ENCODE measurements at regions not wholly inside any gene's neighbourhood (a gene's known extent, or its start where the extent isn't known, plus 50 kb on each side); places are given as distances from the start of the nearest gene placed in this dataset.
"Not testable (repeated sequence)": the region's sequence is repeated elsewhere in the genome, so short reads cannot be mapped to it uniquely, and the experiment has no call there.

DNA sequence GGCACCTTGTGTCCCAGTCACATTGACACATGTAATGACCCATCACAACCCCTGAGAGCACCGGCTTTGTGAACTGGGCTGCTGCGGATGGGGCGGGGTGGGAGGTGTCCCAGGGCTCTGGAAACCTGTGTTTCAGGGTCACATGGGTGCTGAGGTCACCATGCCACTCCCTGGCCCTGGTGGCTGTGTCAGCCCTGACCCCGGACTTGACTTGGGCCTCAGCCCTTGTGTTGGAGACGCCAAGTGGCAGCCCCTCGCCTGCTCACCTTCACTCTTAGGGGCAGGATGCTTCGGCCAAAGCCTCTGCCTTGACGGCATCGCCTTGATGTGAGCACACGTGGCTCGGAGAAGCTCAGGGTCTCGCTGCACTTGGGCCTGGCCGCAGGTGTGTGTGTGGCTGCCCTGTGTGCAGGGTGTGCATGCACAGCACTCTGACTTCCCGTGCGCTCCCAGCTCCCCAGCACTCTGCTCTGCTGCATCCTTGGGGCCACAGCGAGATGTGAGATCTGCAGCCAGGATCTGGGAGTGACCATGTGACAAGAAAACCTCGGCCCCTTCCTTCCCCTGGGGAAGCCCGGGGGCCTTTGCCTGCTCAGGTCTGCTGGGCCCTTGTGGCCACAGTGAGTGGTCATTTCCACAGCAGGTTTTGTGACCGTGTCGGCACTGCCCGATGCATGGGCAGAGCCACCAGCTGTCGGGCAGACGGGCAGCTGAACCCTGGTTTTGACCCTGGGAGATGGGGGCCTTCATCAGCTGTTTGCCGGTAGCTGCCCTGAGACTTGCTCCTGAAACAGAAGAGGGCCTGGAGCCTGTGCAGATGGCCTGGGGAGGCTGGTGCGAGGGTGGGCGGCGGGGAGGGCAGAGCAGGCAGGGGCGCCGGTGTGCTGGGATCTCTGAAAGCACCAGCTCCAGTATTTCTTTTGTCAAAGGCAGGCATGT, 167.4 kb downstream of the KIF26A start:
- peak in 1 of 5 donors; percentile 3 for DNase-seq

DNA sequence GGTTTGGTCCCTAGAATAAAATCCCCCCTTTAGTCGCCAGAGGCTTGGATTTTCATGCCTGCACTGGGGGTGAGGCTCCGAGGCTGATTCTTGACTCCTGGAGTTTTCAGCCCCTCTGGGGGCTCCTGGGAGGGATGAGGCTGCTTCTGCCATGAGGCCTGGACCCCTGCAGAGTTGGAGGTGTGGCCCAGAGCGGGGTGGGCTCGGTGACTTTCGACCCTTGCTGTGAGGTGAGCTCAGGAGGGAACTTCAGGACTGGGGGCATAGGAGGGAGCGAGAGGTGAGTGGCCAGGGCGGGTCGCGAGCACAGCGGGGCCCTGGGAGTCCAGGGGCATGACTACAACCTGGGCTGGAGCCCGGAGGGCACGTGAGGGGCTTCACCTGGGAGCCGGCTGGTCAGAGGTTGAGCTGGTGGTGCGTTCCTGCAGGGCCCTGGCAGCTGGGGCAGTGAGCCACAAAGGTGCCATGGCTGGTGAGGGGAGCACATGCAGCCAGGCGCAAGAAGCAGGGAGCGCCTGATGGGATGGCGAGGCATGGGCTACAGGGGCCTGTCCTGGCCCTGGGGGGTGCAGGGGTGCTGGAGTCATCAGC, 168.2 kb downstream of the KIF26A start:
- peak in 2 of 5 donors; percentile 3 to 4 for DNase-seq

DNA sequence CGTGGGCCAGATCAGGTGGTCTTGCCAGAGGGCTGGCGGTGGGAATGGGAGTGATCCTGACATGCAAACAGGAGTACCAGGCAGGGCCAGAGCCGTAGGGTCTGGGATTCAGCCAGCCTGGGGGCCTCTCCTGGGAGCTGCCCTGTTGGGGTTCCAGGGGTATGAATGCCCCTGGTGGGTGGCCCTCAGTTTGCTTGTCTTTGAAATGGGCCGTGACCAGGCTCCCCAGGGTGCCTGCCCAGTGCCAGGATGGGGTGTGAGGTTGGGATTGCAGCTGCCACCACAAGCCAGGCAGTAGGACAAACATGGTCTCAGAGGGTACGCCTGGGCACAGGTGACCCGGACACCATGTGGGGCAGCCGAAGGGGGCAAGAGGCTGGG, 168.8 kb downstream of the KIF26A start:
- DNase-seq: peak in 1 of 5 donors; percentile 0

GRCh38 chr14:104307627-104308401, 169.4 kb downstream of the KIF26A start:
- peak in 1 of 5 donors; percentile 2 for DNase-seq

DNA sequence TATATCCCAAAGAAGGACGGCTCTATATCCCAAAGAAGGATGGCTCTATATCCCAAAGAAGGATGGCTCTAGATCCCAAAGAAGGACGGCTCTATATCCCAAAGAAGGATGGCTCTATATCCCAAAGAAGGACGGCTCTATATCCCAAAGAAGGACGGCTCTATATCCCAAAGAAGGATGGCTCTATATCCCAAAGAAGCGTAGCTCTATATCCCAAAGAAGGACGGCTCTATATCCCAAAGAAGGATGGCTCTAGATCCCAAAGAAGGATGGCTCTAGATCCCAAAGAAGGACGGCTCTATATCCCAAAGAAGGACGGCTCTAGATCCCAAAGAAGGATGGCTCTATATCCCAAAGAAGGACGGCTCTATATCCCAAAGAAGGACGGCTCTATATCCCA, 170.1 kb downstream of the KIF26A start:
- not testable (repeated sequence) for DNase-seq

GRCh38 chr14:104309657-104310369, 171.4 kb downstream of the KIF26A start:
- peak in 2 of 5 donors; percentile 1 to 6 for DNase-seq

DNA sequence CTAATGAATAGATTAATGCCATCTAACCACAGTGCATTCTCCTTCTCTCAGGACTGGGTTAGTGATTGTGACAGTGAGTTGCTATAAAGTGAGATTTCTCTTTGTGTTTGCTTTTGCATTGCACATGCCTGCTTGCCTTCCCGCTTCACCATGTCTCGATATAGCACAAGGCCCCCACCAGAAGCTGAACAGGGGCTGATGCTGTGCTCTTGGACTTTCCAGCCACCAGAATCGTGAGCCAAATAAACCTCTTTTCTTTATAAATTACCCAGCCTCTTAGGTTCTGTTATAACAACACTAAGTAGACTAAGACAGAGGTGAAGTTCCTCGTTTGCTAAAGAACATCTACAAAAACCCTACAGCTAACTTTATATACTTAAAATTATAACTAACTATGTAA, 173.0 kb downstream of the KIF26A start:
- no peak for DNase-seq

GRCh38 chr14:104313674-104314073, 175.3 kb downstream of the KIF26A start:
- no peak for DNase-seq

DNA sequence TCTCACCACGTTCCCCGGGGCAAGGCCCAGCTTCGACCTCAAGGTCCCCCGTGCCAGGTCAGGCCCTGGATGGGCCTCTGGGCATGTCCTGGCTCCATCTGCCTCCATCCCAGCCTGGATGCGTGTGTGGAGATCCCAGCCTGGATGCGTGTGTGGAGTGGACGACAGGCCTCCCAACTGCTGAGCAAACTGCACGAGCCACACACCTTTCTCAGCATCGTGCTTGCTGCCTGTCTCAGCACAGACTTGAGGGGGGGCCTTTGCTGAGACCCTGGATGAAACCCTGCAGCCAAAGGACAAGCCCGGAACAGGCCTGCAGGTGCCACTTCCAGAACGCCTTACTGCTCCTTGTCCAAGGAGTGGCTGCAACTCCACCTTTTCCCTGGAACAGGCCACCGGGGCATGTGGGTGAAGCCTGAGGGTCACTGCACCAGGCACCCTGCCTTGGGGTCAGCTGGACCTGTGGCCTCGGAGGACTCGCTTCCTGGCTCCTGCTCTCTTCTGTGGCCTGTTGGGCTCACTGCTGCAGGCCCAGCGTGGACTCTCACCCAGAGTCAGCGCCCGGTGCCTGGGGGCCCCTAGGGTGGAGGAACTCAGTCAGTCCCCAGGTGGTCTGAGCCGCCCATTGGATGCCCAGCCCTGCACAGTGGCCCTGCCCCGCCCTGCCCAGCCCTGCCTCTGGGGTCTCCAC, 176.0 kb downstream of the KIF26A start:
- peak in 2 of 5 donors; percentile 3 to 7 for DNase-seq

DNA sequence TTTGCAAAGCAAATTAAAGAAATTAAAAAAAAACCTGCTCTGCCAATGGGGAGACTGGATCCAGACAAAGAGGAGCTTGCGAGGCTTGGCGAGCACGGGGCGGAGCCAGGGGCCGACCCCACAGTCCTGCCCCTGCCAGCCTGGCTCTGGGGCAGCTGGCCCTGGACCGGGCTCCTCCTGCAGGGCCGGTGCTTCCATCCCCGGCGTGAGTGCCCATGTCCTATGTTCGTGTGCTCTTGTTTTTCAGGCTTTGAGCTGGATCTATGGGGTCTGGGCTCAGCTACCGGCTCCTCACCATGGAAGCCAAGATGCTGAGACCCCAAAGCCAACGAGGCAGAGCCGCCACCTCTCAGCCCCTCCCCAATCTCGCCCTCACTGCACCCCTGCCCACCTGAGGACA, 176.8 kb downstream of the KIF26A start:
- peak in 1 of 5 donors; percentile 3 for DNase-seq

- peak in 1 of 5 donors; percentile 3 for DNase-seq
Observed at GRCh38 chr14:104315625-104316024, 177.2 kb downstream of the KIF26A start.

DNA sequence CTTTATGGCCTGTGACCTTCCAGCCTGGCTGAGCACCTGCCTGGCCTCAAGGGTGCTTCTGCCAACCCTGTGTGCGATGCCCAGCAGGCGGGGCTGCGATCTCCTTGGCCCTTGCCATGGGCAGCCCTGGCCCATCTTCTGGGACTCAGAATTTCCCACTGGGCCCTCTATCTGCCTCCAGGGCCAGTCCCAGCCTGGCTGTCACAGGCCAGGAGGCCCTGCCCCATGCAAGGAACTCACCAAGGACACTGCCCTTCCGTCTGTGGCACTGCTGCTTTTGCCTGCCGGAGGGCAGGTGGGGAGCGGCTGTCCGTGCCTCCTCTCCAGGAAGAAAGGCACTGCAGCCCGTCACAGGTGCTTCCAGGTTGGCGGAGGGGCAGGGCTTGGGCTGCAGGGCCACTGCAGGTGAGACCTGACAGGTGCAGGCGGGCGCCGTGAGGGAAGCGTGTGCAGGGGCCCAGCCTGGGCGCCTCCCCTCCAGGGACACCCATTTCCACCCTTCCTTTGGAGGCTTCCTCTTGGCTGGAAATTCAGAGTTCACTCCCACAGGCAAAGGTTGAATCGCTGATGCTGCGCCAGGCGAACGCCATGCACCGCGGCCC, 177.8 kb downstream of the KIF26A start:
- DNase-seq: peak in 1 of 5 donors; percentile 5

GRCh38 chr14:104316723-104317491, 178.5 kb downstream of the KIF26A start:
- peak in 1 of 5 donors; percentile 2 for DNase-seq

GRCh38 chr14:104317492-104317805, 179.1 kb downstream of the KIF26A start:
- DNase-seq: no peak

DNA sequence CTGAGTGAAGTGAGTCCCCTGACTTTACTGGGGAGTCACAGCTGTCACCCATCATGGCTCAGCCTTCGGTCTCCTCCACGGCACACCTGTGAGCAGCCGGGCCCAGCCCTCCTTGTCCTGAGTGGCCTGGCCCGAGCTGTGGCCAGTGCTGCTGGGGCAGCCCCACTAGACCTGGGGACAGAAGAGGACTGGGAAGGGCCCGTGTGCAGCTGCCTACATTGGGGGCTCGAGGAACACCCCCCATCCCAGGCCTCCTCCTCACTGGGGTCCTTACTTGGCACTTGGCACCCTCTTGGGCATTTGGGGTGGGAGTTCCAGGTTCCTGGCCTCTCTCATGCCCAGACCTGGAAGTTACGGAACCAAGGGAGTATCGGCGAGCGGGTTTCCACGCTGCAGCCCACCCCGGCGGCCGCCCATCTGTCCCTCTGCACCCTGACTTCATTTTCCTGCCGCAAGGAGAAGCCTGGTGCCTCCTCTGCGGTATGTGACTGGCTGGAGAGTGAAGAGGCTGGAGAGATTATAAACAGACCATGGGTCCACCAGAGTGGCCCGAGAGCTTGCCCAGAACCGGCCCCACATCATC, 179.7 kb downstream of the KIF26A start:
- no peak for DNase-seq

GRCh38 chr14:104318558-104319490, 180.4 kb downstream of the KIF26A start:
- peak in 1 of 5 donors; percentile 4 for DNase-seq

DNA sequence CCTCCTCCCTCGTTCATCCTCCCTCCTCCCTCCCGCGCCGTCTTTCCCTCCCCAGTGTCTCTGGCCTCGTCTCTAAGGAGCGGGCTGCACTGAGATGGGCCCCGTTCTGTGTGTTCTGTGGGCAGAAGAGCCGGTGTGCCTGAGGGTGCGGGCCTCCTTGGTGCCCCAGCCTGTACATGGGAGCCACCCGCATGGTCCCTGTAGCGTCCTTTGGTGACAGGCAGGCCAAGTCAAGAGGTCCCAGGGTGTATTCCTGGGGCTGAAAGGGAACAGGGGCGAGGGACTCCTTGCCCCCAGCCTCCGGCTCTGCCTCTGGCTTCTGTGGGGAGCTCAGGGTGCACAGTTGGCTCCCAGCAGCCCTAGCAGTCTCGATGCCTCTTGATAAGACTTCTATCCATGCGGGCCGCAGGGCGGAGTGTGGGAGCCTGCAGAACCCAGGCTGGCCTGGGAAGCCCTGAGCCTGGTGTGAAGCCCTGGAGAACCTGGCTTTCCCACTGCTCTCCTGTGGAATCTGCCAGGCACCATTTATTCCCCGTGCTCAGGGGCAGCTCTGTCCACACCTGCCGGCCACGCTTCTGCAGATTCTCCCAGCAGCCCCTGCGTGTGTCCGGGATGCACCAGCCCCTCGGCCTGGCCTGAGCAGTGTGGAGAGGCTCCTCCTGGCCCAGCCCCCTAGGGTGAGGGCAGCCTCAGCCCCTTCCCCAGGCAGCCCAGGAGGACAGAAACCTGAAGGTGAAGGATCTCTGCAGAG, 181.3 kb downstream of the KIF26A start:
- peak in 1 of 5 donors; percentile 3 for DNase-seq

- no peak for DNase-seq
Observed at GRCh38 chr14:104320611-104321086, 182.3 kb downstream of the KIF26A start.
